HEK293 (cell line): ENCODE measurements at regions not wholly inside any gene's neighbourhood (a gene's known extent, or its start where the extent isn't known, plus 50 kb on each side); places are given as distances from the start of the nearest gene placed in this dataset.

Experiments used
- GLI2 ChIP-seq: fragments of 450-650 bp; formaldehyde crosslinking; IDR thresholded peaks from 2 replicates; pipeline ENCODE4; 2017; ENCODE audit warnings: missing biosample characterization, missing genetic modification characterization, low read depth, borderline replicate concordance
- GLI4 ChIP-seq: fragments of 450-650 bp; formaldehyde crosslinking; IDR thresholded peaks from 2 replicates; pipeline ENCODE4 v1.5.1; 2016; ENCODE audit warnings: missing biosample characterization, missing genetic modification characterization
- ZBTB21 ChIP-seq: fragments of 450-650 bp; formaldehyde crosslinking; IDR thresholded peaks from 2 replicates; pipeline ENCODE4 v1.5.1; 2017; ENCODE audit warnings: missing biosample characterization, missing genetic modification characterization
- ZNF302 ChIP-seq: fragments of 450-650 bp; formaldehyde crosslinking; IDR thresholded peaks from 2 replicates; pipeline ENCODE4 v1.5.1; 2016; ENCODE audit warnings: missing biosample characterization, missing genetic modification characterization, low read depth
- TF ChIP-seq, protein P1 (sequence below): fragments of 450-650 bp; formaldehyde crosslinking; IDR thresholded peaks from 2 replicates; pipeline ENCODE4 v1.5.1; 2016; ENCODE audit warnings: missing biosample characterization, missing genetic modification characterization

GRCh38 chr10:89119651-89120050, 87.5 kb downstream of the CH25H start:
- TF ChIP-seq, protein P1, sequence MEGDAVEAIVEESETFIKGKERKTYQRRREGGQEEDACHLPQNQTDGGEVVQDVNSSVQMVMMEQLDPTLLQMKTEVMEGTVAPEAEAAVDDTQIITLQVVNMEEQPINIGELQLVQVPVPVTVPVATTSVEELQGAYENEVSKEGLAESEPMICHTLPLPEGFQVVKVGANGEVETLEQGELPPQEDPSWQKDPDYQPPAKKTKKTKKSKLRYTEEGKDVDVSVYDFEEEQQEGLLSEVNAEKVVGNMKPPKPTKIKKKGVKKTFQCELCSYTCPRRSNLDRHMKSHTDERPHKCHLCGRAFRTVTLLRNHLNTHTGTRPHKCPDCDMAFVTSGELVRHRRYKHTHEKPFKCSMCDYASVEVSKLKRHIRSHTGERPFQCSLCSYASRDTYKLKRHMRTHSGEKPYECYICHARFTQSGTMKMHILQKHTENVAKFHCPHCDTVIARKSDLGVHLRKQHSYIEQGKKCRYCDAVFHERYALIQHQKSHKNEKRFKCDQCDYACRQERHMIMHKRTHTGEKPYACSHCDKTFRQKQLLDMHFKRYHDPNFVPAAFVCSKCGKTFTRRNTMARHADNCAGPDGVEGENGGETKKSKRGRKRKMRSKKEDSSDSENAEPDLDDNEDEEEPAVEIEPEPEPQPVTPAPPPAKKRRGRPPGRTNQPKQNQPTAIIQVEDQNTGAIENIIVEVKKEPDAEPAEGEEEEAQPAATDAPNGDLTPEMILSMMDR (tag by site-specific recombination), result no peak
- no peak for TF ChIP-seq ZNF302 (tag by site-specific recombination)
- no peak for TF ChIP-seq GLI4 (tag by site-specific recombination)
- no peak for TF ChIP-seq GLI2 (tag by site-specific recombination)
- no peak for TF ChIP-seq ZBTB21 (tag by site-specific recombination)
